ENCODE measurements at regions not wholly inside any gene's neighbourhood (a gene's known extent, or its start where the extent isn't known, plus 50 kb on each side); places are given as distances from the start of the nearest gene placed in this dataset.

GRCh38 chr10:130809761-130810515 lies 501.6 kb downstream of the TCERG1L start:
- no peak for DNase-seq

GRCh38 chr10:130810856-130811255 lies 500.7 kb downstream of the TCERG1L start:
- no peak for DNase-seq

GRCh38 chr10:130812381-130813148 lies 499.0 kb downstream of the TCERG1L start:
- DNase-seq, result no peak

GRCh38 chr10:130814610-130815009 lies 496.9 kb downstream of the TCERG1L start:
- DNase-seq, result no peak

- no peak for DNase-seq
Measured at GRCh38 chr10:130816116-130816901, 495.2 kb downstream of the TCERG1L start.

- DNase-seq, result no peak
Measured at GRCh38 chr10:130817046-130817624, 494.4 kb downstream of the TCERG1L start.

GRCh38 chr10:130817674-130818073 lies 493.8 kb downstream of the TCERG1L start:
- DNase-seq, result no peak

GRCh38 chr10:130820880-130821482 lies 490.5 kb downstream of the TCERG1L start:
- DNase-seq, result no peak

GRCh38 chr10:130824230-130825014 lies 487.1 kb downstream of the TCERG1L start:
- no peak for DNase-seq

GRCh38 chr10:130833596-130833995 lies 477.9 kb downstream of the TCERG1L start:
- no peak for DNase-seq

- DNase-seq, result no peak
Measured at GRCh38 chr10:130834170-130834569, 477.4 kb downstream of the TCERG1L start.

- no peak for DNase-seq
Measured at GRCh38 chr10:130834573-130834972, 476.9 kb downstream of the TCERG1L start.

GRCh38 chr10:130835068-130835467 lies 476.5 kb downstream of the TCERG1L start:
- no peak for DNase-seq

- DNase-seq, result no peak
Measured at GRCh38 chr10:130836344-130836743, 475.2 kb downstream of the TCERG1L start.

GRCh38 chr10:130843051-130843653 lies 468.4 kb downstream of the TCERG1L start:
- DNase-seq, result no peak

GRCh38 chr10:130844310-130844709 lies 467.2 kb downstream of the TCERG1L start:
- no peak for DNase-seq

- no peak for DNase-seq
Measured at GRCh38 chr10:130847170-130847569, 464.4 kb downstream of the TCERG1L start.

- no peak for DNase-seq
Measured at GRCh38 chr10:130848855-130849254, 462.7 kb downstream of the TCERG1L start.

- DNase-seq, result no peak
Measured at GRCh38 chr10:130854151-130854550, 457.4 kb downstream of the TCERG1L start.

- DNase-seq, result no peak
Measured at GRCh38 chr10:130857631-130858295, 453.8 kb downstream of the TCERG1L start.

- DNase-seq, result no peak
Measured at GRCh38 chr10:130858626-130859025, 452.9 kb downstream of the TCERG1L start.

Data from activated naive CD4-positive, alpha-beta T cell (primary cell).